ENCODE measurements at regions not wholly inside any gene's neighbourhood (a gene's known extent, or its start where the extent isn't known, plus 50 kb on each side); places are given as distances from the start of the nearest gene placed in this dataset.

GRCh38 chr2:41605914-41606313 is 441.9 kb upstream of the PKDCC start:
- H3K27ac ChIP-seq: no peak overlapping the region
- no peak overlapping the region for H3K4me3 ChIP-seq
- no peaks in the 10 kb centered on the region for H3K9me3 ChIP-seq
- no peaks in the 10 kb centered on the region for H3K27me3 ChIP-seq
- no peaks in the 10 kb centered on the region for H3K4me1 ChIP-seq
- intact Hi-C loops (cut with DNase I; ENCODE audit: low total_unique reads): no loop called here
- TF ChIP-seq, protein P1, sequence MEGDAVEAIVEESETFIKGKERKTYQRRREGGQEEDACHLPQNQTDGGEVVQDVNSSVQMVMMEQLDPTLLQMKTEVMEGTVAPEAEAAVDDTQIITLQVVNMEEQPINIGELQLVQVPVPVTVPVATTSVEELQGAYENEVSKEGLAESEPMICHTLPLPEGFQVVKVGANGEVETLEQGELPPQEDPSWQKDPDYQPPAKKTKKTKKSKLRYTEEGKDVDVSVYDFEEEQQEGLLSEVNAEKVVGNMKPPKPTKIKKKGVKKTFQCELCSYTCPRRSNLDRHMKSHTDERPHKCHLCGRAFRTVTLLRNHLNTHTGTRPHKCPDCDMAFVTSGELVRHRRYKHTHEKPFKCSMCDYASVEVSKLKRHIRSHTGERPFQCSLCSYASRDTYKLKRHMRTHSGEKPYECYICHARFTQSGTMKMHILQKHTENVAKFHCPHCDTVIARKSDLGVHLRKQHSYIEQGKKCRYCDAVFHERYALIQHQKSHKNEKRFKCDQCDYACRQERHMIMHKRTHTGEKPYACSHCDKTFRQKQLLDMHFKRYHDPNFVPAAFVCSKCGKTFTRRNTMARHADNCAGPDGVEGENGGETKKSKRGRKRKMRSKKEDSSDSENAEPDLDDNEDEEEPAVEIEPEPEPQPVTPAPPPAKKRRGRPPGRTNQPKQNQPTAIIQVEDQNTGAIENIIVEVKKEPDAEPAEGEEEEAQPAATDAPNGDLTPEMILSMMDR (IDR thresholded peaks at IDR 0.05): no peak
- no peak for TF ChIP-seq POLR2A (IDR thresholded peaks at IDR 0.05)
- H3K36me3 ChIP-seq: no peaks in the 10 kb centered on the region
- no peak for DNase-seq

DNA sequence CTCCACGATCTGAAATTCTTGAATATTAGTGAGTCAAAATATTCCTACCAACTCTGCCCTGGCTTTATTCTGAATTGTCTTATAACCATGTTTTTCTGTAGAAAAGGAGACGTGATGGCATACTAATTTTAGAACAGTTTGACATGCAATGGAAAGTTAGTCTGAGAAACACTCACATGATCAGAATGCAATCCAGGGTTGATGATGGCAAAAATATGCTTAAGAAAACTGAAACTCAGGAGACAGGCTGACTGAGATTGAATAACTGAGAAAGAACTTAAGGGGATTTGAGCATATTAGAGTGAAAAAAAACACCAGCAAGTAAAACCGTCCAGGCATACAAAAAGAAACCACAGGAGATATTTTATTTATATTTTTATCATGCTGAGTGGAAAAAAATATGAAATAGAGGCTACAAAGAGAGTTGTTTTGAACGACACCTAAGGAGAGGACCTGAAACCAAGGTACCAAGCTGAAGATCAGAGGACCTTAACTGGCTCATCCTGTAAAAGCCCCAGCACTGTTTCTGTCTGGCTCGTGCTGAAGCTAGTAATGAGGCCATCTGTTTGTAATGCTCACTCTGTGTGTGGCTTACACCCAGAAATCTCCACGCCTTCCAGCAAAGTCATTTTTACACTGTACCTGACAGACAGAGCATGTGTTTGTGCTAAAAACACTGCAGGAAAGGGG is 437.2 kb upstream of the PKDCC start:
- intact Hi-C loops (cut with DNase I; ENCODE audit: low total_unique reads): no loop called here
- Histone ChIP-seq H3K27ac (peak overlapping the region; percentile 76 to 79), H3K27me3 (no peaks in the 10 kb centered on the region), H3K4me1 (no peaks in the 10 kb centered on the region), H3K4me3 (peak overlapping the region in 1 of 2 donors; percentile 22), H3K9me3 (no peaks in the 10 kb centered on the region), H3K36me3 (no peaks in the 10 kb centered on the region)
- TF ChIP-seq, protein P1 (IDR thresholded peaks at IDR 0.05): no peak
- no peak for TF ChIP-seq POLR2A (IDR thresholded peaks at IDR 0.05)
- DNase-seq: peak; percentile 15 to 25

GRCh38 chr2:41618754-41619153 is 429.1 kb upstream of the PKDCC start:
- intact Hi-C loops (cut with DNase I; ENCODE audit: low total_unique reads): no loop called here
- no peaks in the 10 kb centered on the region for H3K27me3 ChIP-seq
- H3K4me3 ChIP-seq: no peak overlapping the region
- H3K9me3 ChIP-seq: no peaks in the 10 kb centered on the region
- no peaks in the 10 kb centered on the region for H3K4me1 ChIP-seq
- H3K36me3 ChIP-seq: no peaks in the 10 kb centered on the region
- no peak overlapping the region for H3K27ac ChIP-seq
- TF ChIP-seq, protein P1 (IDR thresholded peaks at IDR 0.05): no peak
- TF ChIP-seq POLR2A (IDR thresholded peaks at IDR 0.05): no peak
- no peak for DNase-seq

DNA sequence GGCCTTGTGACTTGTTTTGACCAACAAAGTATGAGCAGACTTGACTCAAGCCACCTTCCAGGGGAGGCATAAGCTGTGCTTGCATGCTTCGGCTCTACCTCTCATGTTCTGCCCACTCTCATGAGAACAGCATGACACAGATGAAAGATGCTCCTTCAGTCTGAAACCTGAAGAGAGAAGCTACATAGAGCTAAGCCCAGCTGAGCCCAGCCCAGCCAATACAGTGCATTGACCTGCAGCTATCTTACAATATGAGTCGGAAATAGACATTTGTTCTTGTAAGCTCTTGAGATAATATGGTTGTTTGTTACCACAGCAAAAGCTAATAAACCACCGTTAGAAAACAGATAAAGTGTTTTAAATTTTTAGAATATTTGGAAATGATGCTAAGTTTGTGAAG is 426.7 kb upstream of the PKDCC start:
- intact Hi-C loops (cut with DNase I; ENCODE audit: low total_unique reads): no loop called here
- Histone ChIP-seq H3K9me3 (no peaks in the 10 kb centered on the region), H3K4me3 (no peak overlapping the region), H3K4me1 (no peaks in the 10 kb centered on the region), H3K27me3 (no peaks in the 10 kb centered on the region), H3K27ac (no peak overlapping the region), H3K36me3 (no peaks in the 10 kb centered on the region)
- DNase-seq: no peak
- TF ChIP-seq, protein P1 (IDR thresholded peaks at IDR 0.05): no peak
- TF ChIP-seq POLR2A (IDR thresholded peaks at IDR 0.05): no peak

GRCh38 chr2:41621563-41621962 is 426.3 kb upstream of the PKDCC start:
- no peak overlapping the region for H3K4me3 ChIP-seq
- no peak for DNase-seq
- no peak for TF ChIP-seq POLR2A (IDR thresholded peaks at IDR 0.05)

More at GRCh38 chr2:41621563-41621962, 426.3 kb upstream of the PKDCC start:
- intact Hi-C loops (cut with DNase I; ENCODE audit: low total_unique reads): no loop called here
- Histone ChIP-seq H3K27ac (no peak overlapping the region), H3K27me3 (no peaks in the 10 kb centered on the region), H3K36me3 (no peaks in the 10 kb centered on the region), H3K4me1 (no peaks in the 10 kb centered on the region), H3K9me3 (no peaks in the 10 kb centered on the region)

All from uterus (tissue), 3 donors.